ENCODE measurements at regions not wholly inside any gene's neighbourhood (a gene's known extent, or its start where the extent isn't known, plus 50 kb on each side); places are given as distances from the start of the nearest gene placed in this dataset.
"Not testable (repeated sequence)": the region's sequence is repeated elsewhere in the genome, so short reads cannot be mapped to it uniquely, and the experiment has no call there.

DNA sequence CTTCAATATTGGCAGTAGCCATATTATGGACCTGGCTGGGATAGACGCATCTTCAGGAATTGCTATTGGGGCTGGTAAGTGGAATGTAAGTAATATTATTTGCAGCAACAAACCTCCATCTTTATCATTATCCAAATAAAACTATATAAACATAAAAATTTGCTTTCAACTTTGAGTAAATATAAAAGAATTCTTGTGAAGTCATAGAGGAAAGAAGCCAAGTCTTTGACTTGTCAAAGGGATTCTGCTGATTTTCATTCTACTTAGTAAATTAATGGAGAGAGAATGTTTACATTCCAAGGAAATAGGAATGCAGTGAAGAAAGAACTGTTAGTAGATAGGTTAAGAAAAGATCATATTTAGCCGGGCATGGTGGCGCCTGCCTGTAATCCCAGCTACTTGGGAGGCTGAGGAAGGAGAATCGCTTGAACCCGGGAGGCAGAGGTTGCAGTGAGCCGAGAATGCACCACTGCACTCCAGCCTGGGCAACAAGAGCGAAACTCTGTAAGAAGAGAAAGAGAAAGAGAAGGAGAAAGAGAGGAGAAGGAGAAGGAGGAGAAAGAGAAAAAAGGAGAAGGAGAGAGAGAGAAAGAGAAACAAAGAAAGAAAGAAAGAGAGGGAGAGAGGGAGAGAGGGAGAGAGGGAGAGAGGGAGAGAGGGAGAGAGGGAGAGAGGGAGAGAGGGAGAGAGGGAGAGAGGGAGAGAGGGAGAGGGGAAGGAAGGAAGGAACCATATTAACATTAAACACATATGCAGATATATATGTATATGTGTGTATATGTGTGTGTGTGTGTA is 79.4 kb upstream of the GNAZ start:
- intact Hi-C loops (cut with DNase I); ATAC-seq (ENCODE audit: poor library complexity); DNase-seq: not testable (repeated sequence)

GRCh38 chr22:22992474-22992873 is 77.8 kb upstream of the GNAZ start:
- ATAC-seq (ENCODE audit: poor library complexity) = no peak
- DNase-seq = no peak
- intact Hi-C loops (cut with DNase I) = no loop called here

DNA sequence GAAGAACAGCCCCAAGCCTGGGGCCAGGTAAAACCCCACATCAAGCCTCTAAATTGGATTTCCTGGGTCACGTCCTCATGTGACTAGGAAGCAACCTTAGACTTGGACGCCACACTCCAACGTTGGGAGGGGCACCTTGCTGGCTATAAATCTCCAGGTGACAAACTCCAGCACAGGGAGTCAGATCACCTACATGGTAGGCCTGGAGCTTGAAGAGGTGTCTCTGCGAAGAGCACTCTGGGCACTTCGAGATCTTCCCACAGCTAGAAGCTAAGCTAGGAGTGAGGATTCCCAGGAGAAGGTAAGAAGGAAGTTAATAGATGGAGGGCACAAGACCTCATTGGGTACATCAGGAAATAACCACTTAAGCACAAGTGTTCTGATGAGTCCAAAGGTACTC is 77.1 kb upstream of the GNAZ start:
- DNase-seq (no peak), ATAC-seq (ENCODE audit: poor library complexity) (no peak)
- intact Hi-C loops (cut with DNase I) = no loop called here

GRCh38 chr22:22995166-22995565 is 75.2 kb upstream of the GNAZ start:
- intact Hi-C loops (cut with DNase I) = no loop called here
- no peak for DNase-seq
- ATAC-seq (ENCODE audit: poor library complexity) = no peak

DNA sequence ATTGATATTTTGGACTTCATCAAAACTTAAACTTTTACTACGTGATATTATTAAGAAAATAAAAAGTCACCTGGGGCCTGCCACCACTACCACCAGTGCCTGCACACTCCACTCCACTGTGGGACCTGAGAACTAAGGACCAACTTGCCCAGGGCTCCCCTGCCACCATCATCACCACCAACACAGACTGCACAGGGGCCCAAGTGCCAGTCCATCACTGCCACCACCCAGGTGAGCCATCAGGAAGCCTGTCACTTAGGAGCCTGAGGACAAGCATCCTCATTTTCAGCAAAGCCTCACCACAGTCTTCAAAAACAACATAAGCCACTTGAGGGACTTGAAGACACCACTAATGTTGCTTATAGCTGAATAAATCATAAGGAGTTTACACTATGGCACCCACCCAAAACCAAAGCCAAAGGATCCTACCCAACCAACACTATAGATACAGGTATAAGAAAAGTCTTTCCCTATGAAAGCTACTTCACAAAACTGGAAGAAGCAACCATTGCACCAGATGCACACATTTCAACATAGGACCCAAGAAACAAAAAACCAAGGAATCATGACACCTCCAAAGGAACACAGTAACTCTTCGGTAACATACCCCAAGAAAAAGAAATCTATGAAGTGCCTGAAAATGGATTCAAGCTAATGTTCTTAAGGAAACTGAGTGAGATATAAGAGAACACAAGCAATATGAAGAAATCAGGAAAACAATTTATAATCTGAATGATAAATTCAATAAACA is 73.6 kb upstream of the GNAZ start:
- intact Hi-C loops (cut with DNase I) = no loop called here
- ATAC-seq (ENCODE audit: poor library complexity) = no peak
- DNase-seq = no peak

DNA sequence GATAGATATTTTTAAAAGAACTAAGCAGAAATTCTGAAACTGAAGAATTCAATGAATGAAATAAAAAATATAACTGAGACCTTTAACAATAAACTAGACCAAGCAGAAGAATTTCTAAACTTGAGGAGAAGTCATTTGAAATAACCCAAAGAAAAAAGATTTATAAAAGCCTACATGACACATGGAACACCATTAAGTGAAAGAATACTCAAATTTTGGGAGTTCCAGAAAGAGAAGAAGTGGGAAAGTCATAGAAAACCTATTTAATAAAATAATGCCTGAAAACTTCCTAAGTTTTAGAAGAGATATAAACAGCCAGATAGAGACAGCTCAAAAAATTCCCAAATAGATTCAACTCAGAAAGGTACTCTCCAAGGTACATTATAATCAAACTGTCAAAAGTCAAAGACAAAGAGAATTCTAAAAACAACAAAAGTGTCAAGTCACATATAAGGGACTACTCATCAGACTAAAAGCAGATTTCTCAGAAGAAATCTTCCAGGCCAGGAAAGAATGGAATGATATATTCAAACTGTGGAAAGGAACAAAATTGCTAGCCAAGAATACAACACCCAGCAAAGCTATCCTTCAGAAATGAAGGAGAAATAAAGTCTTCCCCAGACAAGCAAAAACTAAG is 72.9 kb upstream of the GNAZ start:
- intact Hi-C loops (cut with DNase I) = no loop called here
- ATAC-seq (ENCODE audit: poor library complexity) = no peak

DNA sequence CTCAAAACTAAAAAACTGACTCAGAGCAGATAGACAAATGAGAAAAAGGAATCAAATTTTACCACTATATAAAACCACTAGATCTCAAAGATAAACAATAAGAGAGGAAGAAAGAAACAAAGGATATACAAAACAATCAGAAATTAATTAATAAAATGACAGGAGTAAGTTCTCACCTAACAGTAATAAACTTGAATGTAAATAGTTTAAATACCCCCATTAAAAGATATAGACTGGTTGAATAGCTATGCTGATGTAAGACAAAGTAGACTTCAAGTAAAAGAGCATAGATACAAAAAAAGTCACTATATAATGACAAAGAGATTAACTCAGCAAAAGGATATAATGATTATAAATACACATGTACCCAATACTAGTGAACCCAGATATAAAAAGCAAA is 72.3 kb upstream of the GNAZ start:
- no peak for DNase-seq
- ATAC-seq (ENCODE audit: poor library complexity) = no peak
- intact Hi-C loops (cut with DNase I) = no loop called here

More for the DNA sequence above, 72.9 kb upstream of the GNAZ start:
- no peak for DNase-seq

- intact Hi-C loops (cut with DNase I) = no loop called here
- ATAC-seq (ENCODE audit: poor library complexity) (no peak), DNase-seq (no peak)
Observed at GRCh38 chr22:22999523-22999922, 70.8 kb upstream of the GNAZ start.

GRCh38 chr22:23000657-23001347 is 69.5 kb upstream of the GNAZ start:
- intact Hi-C loops (cut with DNase I) = no loop called here
- ATAC-seq (ENCODE audit: poor library complexity) = no peak
- DNase-seq = no peak

DNA sequence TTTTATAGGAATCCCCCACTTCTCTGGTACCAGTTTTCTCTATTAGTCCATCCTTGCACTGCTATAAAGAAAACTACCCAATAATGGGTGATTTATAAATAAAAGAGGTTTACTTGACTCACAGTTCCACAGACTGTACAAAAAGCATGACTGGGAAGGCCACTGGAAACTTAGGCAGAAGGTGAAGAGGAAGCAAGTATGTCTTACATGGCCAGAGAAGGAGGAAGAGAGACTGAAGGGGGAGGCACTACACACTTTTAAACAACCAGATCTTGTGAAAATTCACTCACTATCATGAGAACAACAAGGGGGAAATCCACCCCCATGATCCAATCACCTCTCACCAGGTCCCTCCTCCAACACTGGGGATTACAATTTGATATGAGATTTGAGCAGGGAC is 68.9 kb upstream of the GNAZ start:
- DNase-seq (no peak), ATAC-seq (ENCODE audit: poor library complexity) (no peak)
- intact Hi-C loops (cut with DNase I) = no loop called here

DNA sequence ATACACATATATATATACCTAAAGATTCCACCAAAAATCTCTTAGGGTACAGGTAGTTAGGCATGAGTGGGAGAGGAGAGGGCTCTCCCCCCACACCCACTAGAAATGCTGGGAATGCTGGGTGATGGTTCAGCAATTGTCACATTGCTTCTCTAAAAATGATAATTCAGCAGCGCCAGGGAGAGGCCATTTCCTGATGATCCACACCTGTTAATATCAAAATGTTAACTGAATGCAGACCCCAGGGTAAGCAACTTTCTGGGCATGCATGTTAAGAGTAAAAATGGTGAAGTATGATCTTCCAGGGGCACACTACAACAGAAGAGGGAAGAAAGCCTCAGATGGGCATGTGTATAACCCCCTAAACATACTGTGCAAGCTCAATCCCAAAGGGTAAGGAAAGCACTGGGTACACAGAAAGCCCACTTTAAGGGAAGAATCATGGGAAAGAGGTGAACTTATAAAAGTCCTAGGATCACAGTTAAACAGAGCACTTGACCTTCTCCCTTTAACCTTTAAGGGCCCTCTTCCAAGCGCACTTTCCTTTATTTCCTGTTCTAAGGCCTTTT is 67.6 kb upstream of the GNAZ start:
- ATAC-seq (ENCODE audit: poor library complexity) (no peak), DNase-seq (no peak)
- intact Hi-C loops (cut with DNase I) = no loop called here

- intact Hi-C loops (cut with DNase I) = no loop called here
- ATAC-seq (ENCODE audit: poor library complexity) (no peak), DNase-seq (no peak)
Observed at GRCh38 chr22:23007823-23008222, 62.5 kb upstream of the GNAZ start.

DNA sequence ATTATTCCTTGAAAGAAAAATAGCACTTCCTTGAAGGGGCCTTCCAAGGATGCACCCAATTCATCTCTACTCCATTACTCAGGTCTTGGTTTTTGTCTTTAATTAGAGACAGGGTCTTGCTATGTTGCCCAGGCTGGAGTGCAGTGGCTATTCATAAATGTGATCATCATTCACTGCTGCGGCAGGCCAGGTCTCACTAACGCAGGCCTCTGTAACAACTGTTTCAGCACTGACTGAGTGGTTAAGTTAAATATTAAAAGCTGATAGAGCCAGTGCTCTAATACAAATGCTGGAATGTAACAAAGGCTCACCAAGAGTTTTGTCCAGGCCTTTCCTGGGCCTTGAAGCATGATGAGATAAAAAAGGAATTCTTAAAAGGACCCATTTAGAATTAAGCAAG is 61.4 kb upstream of the GNAZ start:
- DNase-seq (no peak), ATAC-seq (ENCODE audit: poor library complexity) (no peak)
- intact Hi-C loops (cut with DNase I) = no loop called here

All from Right ventricle myocardium superior (tissue), 1 donor.